ENCODE measurements at regions not wholly inside any gene's neighbourhood (a gene's known extent, or its start where the extent isn't known, plus 50 kb on each side); places are given as distances from the start of the nearest gene placed in this dataset.

GRCh38 chr1:229803626-229804217, 177.7 kb downstream of the URB2 start:
- Histone ChIP-seq H2AFZ (ENCODE audit: low read depth, low read length) (no peak overlapping the region), H4K20me1 (ENCODE audit: insufficient read depth) (no peaks in the 10 kb centered on the region), H3K9ac (ENCODE audit: low read length) (no peak overlapping the region), H3F3A (ENCODE audit: insufficient read depth, low read length, poor library complexity, severe bottlenecking) (no peaks in the 10 kb centered on the region), H3K9me3 (ENCODE audit: low read length) (no peaks in the 10 kb centered on the region), H3K79me2 (replicated peaks; ENCODE audit: insufficient read depth, low read length) (no peaks in the 10 kb centered on the region), H3K9me2 (ENCODE audit: insufficient read depth, low read length) (no peaks in the 10 kb centered on the region), H3K36me3 (ENCODE audit: insufficient read depth, low read length) (no peaks in the 10 kb centered on the region), H3K27me3 (ENCODE audit: insufficient read depth, low read depth, low read length) (no peaks in the 10 kb centered on the region), H3K27ac (ENCODE audit: low read length) (no peak overlapping the region), H3K4me3 (ENCODE audit: low read length) (no peak overlapping the region), H3K4me2 (ENCODE audit: low read length) (no peak overlapping the region)
- TF ChIP-seq, protein P1, sequence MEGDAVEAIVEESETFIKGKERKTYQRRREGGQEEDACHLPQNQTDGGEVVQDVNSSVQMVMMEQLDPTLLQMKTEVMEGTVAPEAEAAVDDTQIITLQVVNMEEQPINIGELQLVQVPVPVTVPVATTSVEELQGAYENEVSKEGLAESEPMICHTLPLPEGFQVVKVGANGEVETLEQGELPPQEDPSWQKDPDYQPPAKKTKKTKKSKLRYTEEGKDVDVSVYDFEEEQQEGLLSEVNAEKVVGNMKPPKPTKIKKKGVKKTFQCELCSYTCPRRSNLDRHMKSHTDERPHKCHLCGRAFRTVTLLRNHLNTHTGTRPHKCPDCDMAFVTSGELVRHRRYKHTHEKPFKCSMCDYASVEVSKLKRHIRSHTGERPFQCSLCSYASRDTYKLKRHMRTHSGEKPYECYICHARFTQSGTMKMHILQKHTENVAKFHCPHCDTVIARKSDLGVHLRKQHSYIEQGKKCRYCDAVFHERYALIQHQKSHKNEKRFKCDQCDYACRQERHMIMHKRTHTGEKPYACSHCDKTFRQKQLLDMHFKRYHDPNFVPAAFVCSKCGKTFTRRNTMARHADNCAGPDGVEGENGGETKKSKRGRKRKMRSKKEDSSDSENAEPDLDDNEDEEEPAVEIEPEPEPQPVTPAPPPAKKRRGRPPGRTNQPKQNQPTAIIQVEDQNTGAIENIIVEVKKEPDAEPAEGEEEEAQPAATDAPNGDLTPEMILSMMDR (IDR thresholded peaks at IDR 0.05; ENCODE audit: poor library complexity, severe bottlenecking) = no peak

DNA sequence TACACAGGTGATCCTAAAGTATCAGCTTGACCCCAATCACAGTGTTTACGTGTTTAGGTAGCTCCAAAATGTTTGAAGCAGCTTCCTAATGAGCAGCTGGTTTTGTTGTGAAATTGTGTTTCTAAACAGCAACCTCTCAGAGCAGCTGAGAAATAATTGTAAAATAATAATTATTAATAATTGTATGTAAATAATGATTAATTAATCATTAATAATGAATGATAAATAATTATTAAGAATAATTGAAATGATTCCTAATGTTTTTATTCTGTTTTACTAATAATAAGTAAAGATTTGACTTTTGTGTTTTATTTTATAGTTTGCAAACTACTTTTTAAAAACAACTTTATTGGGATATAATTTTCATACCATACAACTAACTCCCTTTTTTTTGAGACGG, 182.2 kb downstream of the URB2 start:
- no peaks in the 10 kb centered on the region for H4K20me1 ChIP-seq (ENCODE audit: insufficient read depth)
- TF ChIP-seq MXI1 (conservative IDR thresholded peaks at IDR 0.05; ENCODE audit: poor library complexity, severe bottlenecking) (no peak), TAF1 (IDR thresholded peaks at IDR 0.05; ENCODE audit: low read depth) (no peak), RAD21 (conservative IDR thresholded peaks at IDR 0.05) (no peak), EP300 (conservative IDR thresholded peaks at IDR 0.05; ENCODE audit: poor library complexity, severe bottlenecking) (no peak), POLR2AphosphoS5 (IDR thresholded peaks at IDR 0.05) (no peak), SMC3 (conservative IDR thresholded peaks at IDR 0.05; ENCODE audit: poor library complexity) (no peak), EZH2 (IDR thresholded peaks at IDR 0.05; ENCODE audit: borderline replicate concordance, insufficient read depth, low read length, poor library complexity, severe bottlenecking) (no peak)
- TF ChIP-seq, protein P2, sequence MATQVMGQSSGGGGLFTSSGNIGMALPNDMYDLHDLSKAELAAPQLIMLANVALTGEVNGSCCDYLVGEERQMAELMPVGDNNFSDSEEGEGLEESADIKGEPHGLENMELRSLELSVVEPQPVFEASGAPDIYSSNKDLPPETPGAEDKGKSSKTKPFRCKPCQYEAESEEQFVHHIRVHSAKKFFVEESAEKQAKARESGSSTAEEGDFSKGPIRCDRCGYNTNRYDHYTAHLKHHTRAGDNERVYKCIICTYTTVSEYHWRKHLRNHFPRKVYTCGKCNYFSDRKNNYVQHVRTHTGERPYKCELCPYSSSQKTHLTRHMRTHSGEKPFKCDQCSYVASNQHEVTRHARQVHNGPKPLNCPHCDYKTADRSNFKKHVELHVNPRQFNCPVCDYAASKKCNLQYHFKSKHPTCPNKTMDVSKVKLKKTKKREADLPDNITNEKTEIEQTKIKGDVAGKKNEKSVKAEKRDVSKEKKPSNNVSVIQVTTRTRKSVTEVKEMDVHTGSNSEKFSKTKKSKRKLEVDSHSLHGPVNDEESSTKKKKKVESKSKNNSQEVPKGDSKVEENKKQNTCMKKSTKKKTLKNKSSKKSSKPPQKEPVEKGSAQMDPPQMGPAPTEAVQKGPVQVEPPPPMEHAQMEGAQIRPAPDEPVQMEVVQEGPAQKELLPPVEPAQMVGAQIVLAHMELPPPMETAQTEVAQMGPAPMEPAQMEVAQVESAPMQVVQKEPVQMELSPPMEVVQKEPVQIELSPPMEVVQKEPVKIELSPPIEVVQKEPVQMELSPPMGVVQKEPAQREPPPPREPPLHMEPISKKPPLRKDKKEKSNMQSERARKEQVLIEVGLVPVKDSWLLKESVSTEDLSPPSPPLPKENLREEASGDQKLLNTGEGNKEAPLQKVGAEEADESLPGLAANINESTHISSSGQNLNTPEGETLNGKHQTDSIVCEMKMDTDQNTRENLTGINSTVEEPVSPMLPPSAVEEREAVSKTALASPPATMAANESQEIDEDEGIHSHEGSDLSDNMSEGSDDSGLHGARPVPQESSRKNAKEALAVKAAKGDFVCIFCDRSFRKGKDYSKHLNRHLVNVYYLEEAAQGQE (IDR thresholded peaks at IDR 0.05; ENCODE audit: borderline replicate concordance) = no peak
- TF ChIP-seq, protein P1 (IDR thresholded peaks at IDR 0.05; ENCODE audit: poor library complexity, severe bottlenecking) = no peak
- H3K4me3 ChIP-seq (ENCODE audit: low read length) = no peak overlapping the region

More for the DNA sequence above, 182.2 kb downstream of the URB2 start:
- no peak overlapping the region for H3K4me2 ChIP-seq (ENCODE audit: low read length)
- H3K9me2 ChIP-seq (ENCODE audit: insufficient read depth, low read length) = no peaks in the 10 kb centered on the region
- H3K9me3 ChIP-seq (ENCODE audit: low read length) = no peaks in the 10 kb centered on the region
- H2AFZ ChIP-seq (ENCODE audit: low read depth, low read length) = no peak overlapping the region
- no peaks in the 10 kb centered on the region for H3K36me3 ChIP-seq (ENCODE audit: insufficient read depth, low read length)
- H3K27me3 ChIP-seq (ENCODE audit: insufficient read depth, low read depth, low read length) = no peaks in the 10 kb centered on the region
- H3K27ac ChIP-seq (ENCODE audit: low read length) = no peak overlapping the region
- no peaks in the 10 kb centered on the region for H3K79me2 ChIP-seq (replicated peaks; ENCODE audit: insufficient read depth, low read length)
- H3F3A ChIP-seq (ENCODE audit: insufficient read depth, low read length, poor library complexity, severe bottlenecking) = no peaks in the 10 kb centered on the region
- no peak overlapping the region for H3K9ac ChIP-seq (ENCODE audit: low read length)
